ENCODE measurements at regions not wholly inside any gene's neighbourhood (a gene's known extent, or its start where the extent isn't known, plus 50 kb on each side); places are given as distances from the start of the nearest gene placed in this dataset.

DNA sequence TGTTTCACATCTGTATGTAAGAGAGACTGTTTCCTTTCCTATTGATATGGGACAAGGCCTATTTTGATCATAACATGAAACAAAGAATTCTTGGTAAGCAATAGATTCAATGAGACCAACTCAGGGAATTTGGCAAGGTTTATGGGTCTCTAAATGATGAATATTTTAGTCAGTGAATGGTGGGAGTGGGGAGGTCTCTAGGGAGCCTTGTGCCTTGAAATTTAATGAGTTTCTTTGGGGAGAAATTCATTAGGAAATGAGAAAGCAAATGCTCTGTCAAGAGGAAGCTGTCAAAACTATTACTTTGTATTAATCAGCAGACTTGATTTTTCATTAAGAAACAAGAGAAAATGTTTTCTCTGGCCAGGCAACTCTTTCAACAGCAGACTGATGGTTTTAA lies 921.7 kb upstream of the API5 start:
- TF ChIP-seq, protein P1, sequence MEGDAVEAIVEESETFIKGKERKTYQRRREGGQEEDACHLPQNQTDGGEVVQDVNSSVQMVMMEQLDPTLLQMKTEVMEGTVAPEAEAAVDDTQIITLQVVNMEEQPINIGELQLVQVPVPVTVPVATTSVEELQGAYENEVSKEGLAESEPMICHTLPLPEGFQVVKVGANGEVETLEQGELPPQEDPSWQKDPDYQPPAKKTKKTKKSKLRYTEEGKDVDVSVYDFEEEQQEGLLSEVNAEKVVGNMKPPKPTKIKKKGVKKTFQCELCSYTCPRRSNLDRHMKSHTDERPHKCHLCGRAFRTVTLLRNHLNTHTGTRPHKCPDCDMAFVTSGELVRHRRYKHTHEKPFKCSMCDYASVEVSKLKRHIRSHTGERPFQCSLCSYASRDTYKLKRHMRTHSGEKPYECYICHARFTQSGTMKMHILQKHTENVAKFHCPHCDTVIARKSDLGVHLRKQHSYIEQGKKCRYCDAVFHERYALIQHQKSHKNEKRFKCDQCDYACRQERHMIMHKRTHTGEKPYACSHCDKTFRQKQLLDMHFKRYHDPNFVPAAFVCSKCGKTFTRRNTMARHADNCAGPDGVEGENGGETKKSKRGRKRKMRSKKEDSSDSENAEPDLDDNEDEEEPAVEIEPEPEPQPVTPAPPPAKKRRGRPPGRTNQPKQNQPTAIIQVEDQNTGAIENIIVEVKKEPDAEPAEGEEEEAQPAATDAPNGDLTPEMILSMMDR (IDR thresholded peaks at IDR 0.05), result no peak
- no peak for TF ChIP-seq POLR2AphosphoS5 (IDR thresholded peaks at IDR 0.05)
- no peak for TF ChIP-seq POLR2A (IDR thresholded peaks at IDR 0.05)
- no peak for TF ChIP-seq EP300 (IDR thresholded peaks at IDR 0.05)

Measured in suprapubic skin (tissue), 4 donors.